IMR-90 (cell line): ENCODE measurements at regions not wholly inside any gene's neighbourhood (a gene's known extent, or its start where the extent isn't known, plus 50 kb on each side); places are given as distances from the start of the nearest gene placed in this dataset.

Source experiments
- BHLHE40 ChIP-seq: fragments of 150-350 bp; IDR thresholded peaks from 2 replicates; pipeline ENCODE4 v1.6.1; 2016; ENCODE audit warnings: mild to moderate bottlenecking, low read depth, low read length
- CEBPB ChIP-seq: IDR thresholded peaks from 2 replicates; pipeline ENCODE4 v1.6.1; 2012; ENCODE audit warnings: low read depth, low read length, improper control_type of control experiment
- FOS ChIP-seq: fragments of 150-350 bp; IDR thresholded peaks from 2 replicates; pipeline ENCODE4 v1.6.1; 2016; ENCODE audit warnings: low read depth, low read length
- MAFK ChIP-seq: IDR thresholded peaks from 2 replicates; pipeline ENCODE4 v1.6.1; 2012; ENCODE audit warnings: low read depth, low read length, improper control_type of control experiment
- MAZ ChIP-seq: IDR thresholded peaks from 2 replicates; pipeline ENCODE4 v1.6.1; 2012; ENCODE audit warnings: low read depth, mild to moderate bottlenecking, low read length, improper control_type of control experiment, moderate library complexity, borderline replicate concordance
- MXI1 ChIP-seq: IDR thresholded peaks from 2 replicates; pipeline ENCODE4 v1.6.1; 2012; ENCODE audit warnings: low read depth, mild to moderate bottlenecking, low read length, moderate library complexity, borderline replicate concordance
- NFE2L2 ChIP-seq: fragments of 150-350 bp; IDR thresholded peaks from 2 replicates; pipeline ENCODE4 v1.6.1; 2016; ENCODE audit warnings: low read depth, mild to moderate bottlenecking, low read length
- POLR2A ChIP-seq: IDR thresholded peaks from 2 replicates; pipeline ENCODE4 v1.6.1; 2012; ENCODE audit warnings: mild to moderate bottlenecking, low read depth, low read length
- RAD21 ChIP-seq: IDR thresholded peaks from 2 replicates; pipeline ENCODE4 v1.6.1; 2012; ENCODE audit warnings: low read length, improper control_type of control experiment
- RCOR1 ChIP-seq: IDR thresholded peaks from 2 replicates; pipeline ENCODE4 v1.6.1; 2012; ENCODE audit warnings: mild to moderate bottlenecking, low read length, improper control_type of control experiment; ENCODE audit not compliant: insufficient replicate concordance
- SMC3 ChIP-seq: fragments of 150-350 bp; IDR thresholded peaks from 2 replicates; pipeline ENCODE4 v1.6.1; 2016; ENCODE audit warnings: low read depth, mild to moderate bottlenecking, antibody characterized with exemption, low read length, moderate library complexity
- USF2 ChIP-seq: fragments of 150-350 bp; IDR thresholded peaks from 2 replicates; pipeline ENCODE4 v1.6.1; 2017; ENCODE audit warnings: mild to moderate bottlenecking, antibody characterized with exemption, low read length, low read depth
- TF ChIP-seq, protein P1 (sequence below): conservative IDR thresholded peaks from 2 replicates; pipeline ENCODE4 v1.5.1; 2012; ENCODE audit warnings: mild to moderate bottlenecking, low read depth, low read length, improper control_type of control experiment

- TF ChIP-seq, protein P1, sequence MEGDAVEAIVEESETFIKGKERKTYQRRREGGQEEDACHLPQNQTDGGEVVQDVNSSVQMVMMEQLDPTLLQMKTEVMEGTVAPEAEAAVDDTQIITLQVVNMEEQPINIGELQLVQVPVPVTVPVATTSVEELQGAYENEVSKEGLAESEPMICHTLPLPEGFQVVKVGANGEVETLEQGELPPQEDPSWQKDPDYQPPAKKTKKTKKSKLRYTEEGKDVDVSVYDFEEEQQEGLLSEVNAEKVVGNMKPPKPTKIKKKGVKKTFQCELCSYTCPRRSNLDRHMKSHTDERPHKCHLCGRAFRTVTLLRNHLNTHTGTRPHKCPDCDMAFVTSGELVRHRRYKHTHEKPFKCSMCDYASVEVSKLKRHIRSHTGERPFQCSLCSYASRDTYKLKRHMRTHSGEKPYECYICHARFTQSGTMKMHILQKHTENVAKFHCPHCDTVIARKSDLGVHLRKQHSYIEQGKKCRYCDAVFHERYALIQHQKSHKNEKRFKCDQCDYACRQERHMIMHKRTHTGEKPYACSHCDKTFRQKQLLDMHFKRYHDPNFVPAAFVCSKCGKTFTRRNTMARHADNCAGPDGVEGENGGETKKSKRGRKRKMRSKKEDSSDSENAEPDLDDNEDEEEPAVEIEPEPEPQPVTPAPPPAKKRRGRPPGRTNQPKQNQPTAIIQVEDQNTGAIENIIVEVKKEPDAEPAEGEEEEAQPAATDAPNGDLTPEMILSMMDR: no peak
- TF ChIP-seq RAD21: no peak
- TF ChIP-seq POLR2A: no peak
- TF ChIP-seq FOS: no peak
- no peak for TF ChIP-seq USF2
- TF ChIP-seq SMC3: no peak
- no peak for TF ChIP-seq BHLHE40
- TF ChIP-seq RCOR1: no peak
- TF ChIP-seq MAZ: no peak
- no peak for TF ChIP-seq NFE2L2
- no peak for TF ChIP-seq MXI1
- TF ChIP-seq MAFK: peak; percentile 53; the same call in 1 of the 2 replicates
- TF ChIP-seq CEBPB: no peak
Measured at GRCh38 chr3:78242724-78243123, 1202.8 kb downstream of the ROBO2 start.
